ENCODE measurements at regions not wholly inside any gene's neighbourhood (a gene's known extent, or its start where the extent isn't known, plus 50 kb on each side); places are given as distances from the start of the nearest gene placed in this dataset.

GRCh38 chr1:60935599-60936110, 146.7 kb upstream of the NFIA start:
- no peak for DNase-seq (ENCODE audit: low spot score in 2 of 2)
- H3K27ac ChIP-seq = no peak overlapping the region
- no peaks in the 10 kb centered on the region for H3K27me3 ChIP-seq

GRCh38 chr1:60930130-60930529, 152.2 kb upstream of the NFIA start:
- no peak for DNase-seq (ENCODE audit: low spot score in 2 of 2)
- no peak overlapping the region for H3K4me3 ChIP-seq
- 92% methylated on average over 3 of the region's 3 CpGs for WGBS
- TF ChIP-seq POLR2AphosphoS5 (IDR thresholded peaks at IDR 0.05) (no peak), CTCF (IDR thresholded peaks at IDR 0.05) (no peak), EP300 (IDR thresholded peaks at IDR 0.05) (no peak), POLR2A (IDR thresholded peaks at IDR 0.05) (no peak)
- no peaks in the 10 kb centered on the region for H3K9me3 ChIP-seq
- no peaks in the 10 kb centered on the region for H3K27me3 ChIP-seq
- H3K4me1 ChIP-seq = peaks cover 6% of the 10 kb centered on the region
- no peaks in the 10 kb centered on the region for H3K36me3 ChIP-seq
- no peak overlapping the region for H3K27ac ChIP-seq

More at GRCh38 chr1:60935599-60936110, 146.7 kb upstream of the NFIA start:
- H3K9me3 ChIP-seq = no peaks in the 10 kb centered on the region
- H3K4me1 ChIP-seq = peaks cover 5% of the 10 kb centered on the region
- H3K4me3 ChIP-seq = no peak overlapping the region
- no peak for TF ChIP-seq CTCF (IDR thresholded peaks at IDR 0.05)
- no peak for TF ChIP-seq POLR2AphosphoS5 (IDR thresholded peaks at IDR 0.05)
- TF ChIP-seq POLR2A (IDR thresholded peaks at IDR 0.05) = no peak
- TF ChIP-seq EP300 (IDR thresholded peaks at IDR 0.05) = no peak
- WGBS = 35% methylated on average over 1 of the region's 1 CpG
- no peaks in the 10 kb centered on the region for H3K36me3 ChIP-seq

GRCh38 chr1:60924964-60925798, 157.2 kb upstream of the NFIA start:
- no peak for DNase-seq (ENCODE audit: low spot score in 2 of 2)
- TF ChIP-seq POLR2AphosphoS5 (IDR thresholded peaks at IDR 0.05) (no peak), CTCF (IDR thresholded peaks at IDR 0.05) (no peak), EP300 (IDR thresholded peaks at IDR 0.05) (no peak), POLR2A (IDR thresholded peaks at IDR 0.05) (no peak)
- H3K27me3 ChIP-seq = no peaks in the 10 kb centered on the region
- WGBS = 50% methylated on average over 14 of the region's 14 CpGs
- H3K9me3 ChIP-seq = no peaks in the 10 kb centered on the region
- no peaks in the 10 kb centered on the region for H3K36me3 ChIP-seq
- peak overlapping the region; percentile 6 for H3K4me3 ChIP-seq
- peaks cover 21% of the 10 kb centered on the region for H3K4me1 ChIP-seq
- H3K27ac ChIP-seq = no peak overlapping the region

- 84% methylated on average over 3 of the region's 3 CpGs for whole genome bisulfite sequencing
- no peaks in the 10 kb centered on the region for H3K36me3 ChIP-seq
- no peak for DNase-seq (ENCODE audit: low spot score in 2 of 2)
- no peaks in the 10 kb centered on the region for H3K9me3 ChIP-seq
- no peak overlapping the region for H3K27ac ChIP-seq
- H3K4me1 ChIP-seq = peaks cover 21% of the 10 kb centered on the region
- no peak overlapping the region for H3K4me3 ChIP-seq
- H3K27me3 ChIP-seq = no peaks in the 10 kb centered on the region
- TF ChIP-seq POLR2AphosphoS5 (IDR thresholded peaks at IDR 0.05) (no peak), EP300 (IDR thresholded peaks at IDR 0.05) (no peak), POLR2A (IDR thresholded peaks at IDR 0.05) (no peak), CTCF (IDR thresholded peaks at IDR 0.05) (no peak)
These were observed 158.2 kb upstream of the NFIA start for GRCh38 chr1:60924165-60924564.

GRCh38 chr1:60923389-60924087, 158.8 kb upstream of the NFIA start:
- H3K4me3 ChIP-seq = no peak overlapping the region
- WGBS = 53% methylated on average over 5 of the region's 5 CpGs
- no peak for DNase-seq (ENCODE audit: low spot score in 2 of 2)
- H3K4me1 ChIP-seq = peaks cover 21% of the 10 kb centered on the region
- no peaks in the 10 kb centered on the region for H3K27me3 ChIP-seq
- no peak overlapping the region for H3K27ac ChIP-seq
- H3K9me3 ChIP-seq = no peaks in the 10 kb centered on the region
- no peaks in the 10 kb centered on the region for H3K36me3 ChIP-seq
- TF ChIP-seq EP300 (IDR thresholded peaks at IDR 0.05) (no peak), POLR2AphosphoS5 (IDR thresholded peaks at IDR 0.05) (no peak), CTCF (IDR thresholded peaks at IDR 0.05) (no peak), POLR2A (IDR thresholded peaks at IDR 0.05) (no peak)

All from suprapubic skin (tissue), 4 donors.